ENCODE measurements at regions not wholly inside any gene's neighbourhood (a gene's known extent, or its start where the extent isn't known, plus 50 kb on each side); places are given as distances from the start of the nearest gene placed in this dataset.

GRCh38 chr5:2660315-2660714 is 91.2 kb downstream of the IRX2 start:
- TF ChIP-seq CTCF (IDR thresholded peaks at IDR 0.05), result no peak
- Histone ChIP-seq H3K27me3 (replicated peaks; ENCODE audit: insufficient read depth) (no peaks in the 10 kb centered on the region), H3K27ac (no peak overlapping the region), H3K4me3 (no peak overlapping the region), H3K9me3 (no peaks in the 10 kb centered on the region), H3K36me3 (no peaks in the 10 kb centered on the region), H3K4me1 (ENCODE audit: control insufficient read depth in 1 of 2, low read depth in 2 of 2) (no peaks in the 10 kb centered on the region)
- no peak for ATAC-seq (ENCODE audit: insufficient number of reproducible peaks, low FRiP score, low read depth)
- DNase-seq (ENCODE audit: low spot score), result no peak

- no peaks in the 10 kb centered on the region for H3K27me3 ChIP-seq (replicated peaks; ENCODE audit: insufficient read depth)
- H3K9me3 ChIP-seq, result no peaks in the 10 kb centered on the region
- no peak for TF ChIP-seq CTCF (IDR thresholded peaks at IDR 0.05)
- H3K4me1 ChIP-seq (ENCODE audit: control insufficient read depth in 1 of 2, low read depth in 2 of 2), result no peaks in the 10 kb centered on the region
- no peak for DNase-seq (ENCODE audit: low spot score)
- H3K27ac ChIP-seq, result no peak overlapping the region
- ATAC-seq (ENCODE audit: insufficient number of reproducible peaks, low FRiP score, low read depth), result no peak
- no peaks in the 10 kb centered on the region for H3K36me3 ChIP-seq
- no peak overlapping the region for H3K4me3 ChIP-seq
Observed at GRCh38 chr5:2658881-2659470, 92.5 kb downstream of the IRX2 start.

GRCh38 chr5:2658447-2658846 is 93.0 kb downstream of the IRX2 start:
- ATAC-seq (ENCODE audit: insufficient number of reproducible peaks, low FRiP score, low read depth) (no peak), DNase-seq (ENCODE audit: low spot score) (no peak)
- no peak for TF ChIP-seq CTCF (IDR thresholded peaks at IDR 0.05)
- H3K27ac ChIP-seq, result no peak overlapping the region
- H3K36me3 ChIP-seq, result no peaks in the 10 kb centered on the region
- no peak overlapping the region for H3K4me3 ChIP-seq
- H3K27me3 ChIP-seq (replicated peaks; ENCODE audit: insufficient read depth), result no peaks in the 10 kb centered on the region
- H3K9me3 ChIP-seq, result no peaks in the 10 kb centered on the region
- no peaks in the 10 kb centered on the region for H3K4me1 ChIP-seq (ENCODE audit: control insufficient read depth in 1 of 2, low read depth in 2 of 2)

- no peak overlapping the region for H3K27ac ChIP-seq
- no peaks in the 10 kb centered on the region for H3K9me3 ChIP-seq
- no peak for TF ChIP-seq CTCF (IDR thresholded peaks at IDR 0.05)
- no peaks in the 10 kb centered on the region for H3K27me3 ChIP-seq (replicated peaks; ENCODE audit: insufficient read depth)
- no peaks in the 10 kb centered on the region for H3K36me3 ChIP-seq
- DNase-seq (ENCODE audit: low spot score), result no peak
- H3K4me3 ChIP-seq, result no peak overlapping the region
- ATAC-seq (ENCODE audit: insufficient number of reproducible peaks, low FRiP score, low read depth), result no peak
- no peaks in the 10 kb centered on the region for H3K4me1 ChIP-seq (ENCODE audit: control insufficient read depth in 1 of 2, low read depth in 2 of 2)
Observed at GRCh38 chr5:2657151-2657550, 94.3 kb downstream of the IRX2 start.

GRCh38 chr5:2656206-2656605 is 95.3 kb downstream of the IRX2 start:
- Histone ChIP-seq H3K9me3 (no peaks in the 10 kb centered on the region), H3K27me3 (replicated peaks; ENCODE audit: insufficient read depth) (no peaks in the 10 kb centered on the region), H3K27ac (no peak overlapping the region), H3K4me1 (ENCODE audit: control insufficient read depth in 1 of 2, low read depth in 2 of 2) (no peaks in the 10 kb centered on the region), H3K4me3 (no peak overlapping the region), H3K36me3 (no peaks in the 10 kb centered on the region)
- no peak for ATAC-seq (ENCODE audit: insufficient number of reproducible peaks, low FRiP score, low read depth)
- no peak for TF ChIP-seq CTCF (IDR thresholded peaks at IDR 0.05)
- no peak for DNase-seq (ENCODE audit: low spot score)
